Activated CD4-positive, alpha-beta memory T cell treated with anti-CD3 and anti-CD28 coated beads for 36 hours (primary cell): ENCODE measurements at regions not wholly inside any gene's neighbourhood (a gene's known extent, or its start where the extent isn't known, plus 50 kb on each side); places are given as distances from the start of the nearest gene placed in this dataset.

Source experiments
- CTCF ChIA-PET: fragments of 350-600 bp; sonication (Branson Sonifier 250); formaldehyde crosslinking; loops from one replicate; lab custom pipeline; 2021; ENCODE audit warnings: antibody characterized with exemption, inconsistent platforms; lab: Charles Lee
- POLR2A ChIA-PET: fragments of 350-600 bp; sonication (Branson Sonifier 250); formaldehyde crosslinking; loops from one replicate; lab custom pipeline; 2021; ENCODE audit warnings: antibody characterized with exemption; lab: Charles Lee
- DNase-seq: peaks from one replicate; pipeline ENCODE4 v3.0.0-alpha.2; 2020
- H3K27ac Mint-ChIP-seq: one replicate; pipeline ENCODE4 v1.8.0; 2021; ENCODE audit warnings: mixed read lengths
- H3K27me3 Mint-ChIP-seq: one replicate; pipeline ENCODE4 v1.8.0; 2021; ENCODE audit warnings: mixed read lengths
- H3K36me3 Mint-ChIP-seq: one replicate; pipeline ENCODE4 v1.8.0; 2021; ENCODE audit warnings: mixed read lengths
- H3K4me1 Mint-ChIP-seq: one replicate; pipeline ENCODE4 v1.8.0; 2021; ENCODE audit warnings: low read depth, mixed read lengths
- H3K4me3 Mint-ChIP-seq: one replicate; pipeline ENCODE4 v1.8.0; 2021; ENCODE audit warnings: mild to moderate bottlenecking, mixed read lengths
- H3K9me3 Mint-ChIP-seq: one replicate; pipeline ENCODE4 v1.8.0; 2021; ENCODE audit warnings: mixed read lengths
- intact Hi-C: fragments of 100-400 bp; cut with micrococcal nuclease; formaldehyde crosslinking; loops from one replicate; pipeline ENCODE4 v1.15.1; 2023

DNA sequence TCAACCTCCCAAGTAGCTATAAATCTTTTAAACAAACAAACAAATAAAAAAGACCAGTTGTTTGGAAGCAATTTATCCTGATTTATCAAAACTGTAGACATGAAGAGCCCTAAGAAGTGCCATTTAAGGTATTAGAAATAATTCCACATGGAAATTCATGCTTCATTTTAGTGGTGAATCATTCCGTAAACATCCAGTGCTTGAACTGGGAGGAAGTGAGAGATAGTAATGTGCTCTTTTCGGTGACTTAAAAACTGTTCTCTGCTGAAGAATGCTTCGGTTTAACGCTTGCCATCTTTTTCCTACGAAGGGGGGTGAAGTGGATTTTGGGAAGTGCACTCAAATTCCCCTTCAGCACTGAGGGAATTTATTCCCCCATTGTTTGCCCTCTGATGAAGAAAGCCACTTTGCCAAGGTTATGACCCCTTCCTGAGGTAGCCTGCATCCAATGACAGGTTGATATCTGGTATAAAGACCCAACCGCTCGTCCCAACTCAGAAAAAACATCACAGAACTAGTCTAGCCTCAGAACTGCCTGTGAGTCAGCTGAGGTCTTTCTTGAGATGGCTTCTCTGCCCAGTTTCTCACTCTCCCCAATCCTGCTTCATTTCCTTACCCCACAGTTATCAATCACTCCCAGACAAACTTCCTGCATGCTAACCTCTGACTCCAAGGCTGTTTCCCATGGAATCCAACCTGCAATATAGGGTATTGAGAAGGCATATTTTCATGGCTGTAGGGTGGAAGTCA is 244.1 kb downstream of the AEBP2 start:
- Mint-ChIP-seq H3K27ac (no peak overlapping the region), H3K27me3 (no peaks in the 10 kb centered on the region), H3K9me3 (peaks cover 19% of the 10 kb centered on the region), H3K4me3 (no peak overlapping the region), H3K4me1 (peaks cover 28% of the 10 kb centered on the region), H3K36me3 (peaks cover 6% of the 10 kb centered on the region)
- DNase-seq, result no peak
- POLR2A ChIA-PET, result no interaction called here
- intact Hi-C loops, result no loop called here
- CTCF ChIA-PET, result no interaction called here

- Mint-ChIP-seq H3K4me1 (peaks cover 6% of the 10 kb centered on the region), H3K36me3 (no peaks in the 10 kb centered on the region), H3K27ac (no peak overlapping the region), H3K27me3 (no peaks in the 10 kb centered on the region), H3K9me3 (no peaks in the 10 kb centered on the region), H3K4me3 (no peak overlapping the region)
- POLR2A ChIA-PET, result no interaction called here
- intact Hi-C loops, result no loop called here
- CTCF ChIA-PET, result interaction anchor here (0.6 kb wide), 1 partner anchor 860 kb away, joined by 3 read pairs; no protein-coding TSS in a partner anchor
- no peak for DNase-seq
These were observed 248.1 kb downstream of the AEBP2 start for GRCh38 chr12:19687371-19687770.

DNA sequence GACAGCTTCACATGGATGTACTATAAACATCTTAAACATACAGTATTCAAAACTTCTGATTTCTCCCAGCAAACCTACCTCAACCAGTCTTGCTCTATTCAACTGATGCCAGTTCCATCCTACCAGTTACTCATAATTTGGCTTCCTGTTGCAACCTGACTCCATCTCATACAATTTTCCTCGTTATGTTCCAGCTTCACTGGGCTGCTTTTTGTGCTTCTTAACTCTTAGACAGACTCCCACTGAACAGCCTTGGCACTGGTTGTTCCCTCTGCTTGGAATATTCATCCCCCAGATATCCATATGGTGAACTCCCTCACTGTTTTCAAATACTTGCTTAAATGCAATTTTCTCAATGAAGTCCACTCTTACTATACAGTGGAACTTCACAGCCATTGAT is 249.2 kb downstream of the AEBP2 start:
- ChIA-PET POLR2A (no interaction called here), CTCF (interaction anchor here (0.6 kb wide), 1 partner anchor 342 kb away, joined by 3 read pairs; no protein-coding TSS in a partner anchor)
- no peak overlapping the region for H3K4me3 Mint-ChIP-seq
- no peaks in the 10 kb centered on the region for H3K36me3 Mint-ChIP-seq
- H3K4me1 Mint-ChIP-seq, result no peaks in the 10 kb centered on the region
- H3K27me3 Mint-ChIP-seq, result no peaks in the 10 kb centered on the region
- H3K9me3 Mint-ChIP-seq, result no peaks in the 10 kb centered on the region
- H3K27ac Mint-ChIP-seq, result no peak overlapping the region
- intact Hi-C loops, result no loop called here
- no peak for DNase-seq

DNA sequence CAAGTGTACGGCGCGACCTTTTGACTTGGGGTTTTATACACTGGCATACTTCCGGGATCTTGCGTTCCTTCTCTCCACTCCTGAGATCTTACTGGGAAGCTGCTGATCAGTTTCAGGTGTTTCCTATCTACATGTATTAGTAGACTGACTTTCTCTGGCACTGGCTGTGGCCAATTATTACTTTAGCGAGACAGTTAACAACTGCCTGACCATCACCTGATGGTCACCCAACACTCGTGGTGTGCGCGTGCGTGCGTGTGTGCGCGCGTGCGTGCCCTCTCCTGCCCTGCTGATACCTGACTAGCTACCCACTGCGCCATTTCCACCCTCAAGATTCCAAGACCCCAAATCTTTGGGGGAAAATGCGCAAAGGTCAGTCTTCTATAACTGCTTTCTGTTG is 249.9 kb downstream of the AEBP2 start:
- DNase-seq, result no peak
- Mint-ChIP-seq H3K27me3 (no peaks in the 10 kb centered on the region), H3K4me3 (no peak overlapping the region), H3K27ac (no peak overlapping the region), H3K9me3 (no peaks in the 10 kb centered on the region), H3K4me1 (no peaks in the 10 kb centered on the region), H3K36me3 (no peaks in the 10 kb centered on the region)
- ChIA-PET CTCF (no interaction called here), POLR2A (no interaction called here)
- intact Hi-C loops, result no loop called here

DNA sequence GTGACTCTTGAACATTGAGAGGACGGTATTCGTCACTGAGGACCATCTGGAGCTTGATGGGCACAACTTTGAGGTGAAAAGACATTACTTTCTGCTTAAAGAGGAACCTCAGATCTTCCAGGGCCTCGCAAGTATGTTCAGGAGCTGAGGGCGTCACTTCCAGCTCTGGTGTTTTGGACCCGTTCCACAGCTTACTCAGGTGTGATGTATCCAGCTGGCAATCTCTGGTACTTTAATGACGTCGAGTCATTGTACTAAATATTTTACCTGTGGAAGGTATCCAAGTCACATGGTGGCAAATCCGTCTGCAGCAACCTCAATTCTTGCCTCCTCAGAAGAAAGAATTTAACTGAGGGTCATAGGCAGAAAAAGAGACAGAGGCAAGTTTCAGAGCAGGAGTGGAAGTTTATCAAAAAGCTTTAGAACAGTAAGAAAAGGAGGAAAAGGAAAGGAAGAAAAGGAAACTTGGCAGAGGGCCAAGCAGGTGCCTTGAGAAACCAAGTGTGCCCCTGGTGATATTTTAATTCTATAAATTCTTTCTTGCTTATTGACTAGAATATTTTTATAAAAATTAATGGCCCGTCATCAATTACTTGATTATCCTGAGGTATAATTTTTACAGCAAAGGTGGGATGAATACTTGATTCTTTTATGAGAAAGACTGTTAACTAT is 250.6 kb downstream of the AEBP2 start:
- H3K9me3 Mint-ChIP-seq, result no peaks in the 10 kb centered on the region
- ChIA-PET CTCF (no interaction called here), POLR2A (no interaction called here)
- intact Hi-C loops, result no loop called here
- H3K27me3 Mint-ChIP-seq, result no peaks in the 10 kb centered on the region
- no peaks in the 10 kb centered on the region for H3K36me3 Mint-ChIP-seq
- no peak for DNase-seq
- H3K27ac Mint-ChIP-seq, result no peak overlapping the region
- no peak overlapping the region for H3K4me3 Mint-ChIP-seq
- H3K4me1 Mint-ChIP-seq, result peaks cover 5% of the 10 kb centered on the region

GRCh38 chr12:19692091-19692490 is 252.8 kb downstream of the AEBP2 start:
- DNase-seq, result no peak
- H3K27me3 Mint-ChIP-seq, result no peaks in the 10 kb centered on the region
- peaks cover 16% of the 10 kb centered on the region for H3K4me1 Mint-ChIP-seq
- H3K9me3 Mint-ChIP-seq, result no peaks in the 10 kb centered on the region
- ChIA-PET POLR2A (no interaction called here), CTCF (no interaction called here)
- intact Hi-C loops, result no loop called here
- no peaks in the 10 kb centered on the region for H3K36me3 Mint-ChIP-seq
- H3K27ac Mint-ChIP-seq, result no peak overlapping the region
- no peak overlapping the region for H3K4me3 Mint-ChIP-seq

DNA sequence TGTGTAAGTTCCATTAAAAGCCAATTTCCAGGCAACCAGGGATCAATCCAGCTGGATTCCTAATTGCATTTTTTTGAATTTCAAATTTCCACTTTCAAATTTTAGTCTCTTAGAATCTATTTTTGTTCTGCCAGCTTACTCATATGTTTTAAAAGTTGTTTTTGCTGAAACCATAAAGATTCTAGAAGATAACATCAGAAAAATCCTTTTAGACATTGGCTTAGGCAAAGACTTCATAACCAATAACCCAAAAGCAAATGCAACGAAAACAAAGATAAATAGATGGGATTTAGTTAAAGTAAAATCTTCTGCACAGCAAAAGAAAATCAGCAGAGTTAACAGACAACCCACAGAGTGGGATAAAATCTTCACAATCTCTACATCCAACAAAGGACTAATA is 253.3 kb downstream of the AEBP2 start:
- intact Hi-C loops, result no loop called here
- Mint-ChIP-seq H3K4me1 (peaks cover 16% of the 10 kb centered on the region), H3K27ac (no peak overlapping the region), H3K36me3 (no peaks in the 10 kb centered on the region), H3K27me3 (no peaks in the 10 kb centered on the region), H3K4me3 (no peak overlapping the region), H3K9me3 (no peaks in the 10 kb centered on the region)
- CTCF ChIA-PET, result no interaction called here
- DNase-seq, result no peak
- POLR2A ChIA-PET, result no interaction called here

DNA sequence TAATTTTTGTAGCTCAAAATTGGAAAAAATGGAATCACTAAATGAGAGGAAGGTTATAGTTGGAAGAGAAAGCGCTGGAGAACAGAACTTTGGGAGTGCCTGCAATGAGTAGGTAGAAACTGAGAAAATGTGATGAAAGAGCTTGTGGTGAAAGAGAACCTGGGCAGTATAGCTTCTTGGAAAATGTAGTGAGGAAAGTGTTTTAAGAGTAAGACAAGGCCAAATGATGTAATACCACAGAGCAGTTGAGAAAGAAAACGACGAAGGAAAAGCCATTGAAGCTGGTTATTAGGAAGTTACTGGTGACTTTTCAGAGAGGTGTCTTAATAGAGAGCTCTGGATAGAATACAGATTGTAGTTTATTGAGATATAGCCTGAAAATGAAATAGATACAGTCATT is 255.3 kb downstream of the AEBP2 start:
- Mint-ChIP-seq H3K27me3 (no peaks in the 10 kb centered on the region), H3K9me3 (no peaks in the 10 kb centered on the region), H3K4me1 (peaks cover 16% of the 10 kb centered on the region), H3K27ac (no peak overlapping the region), H3K36me3 (no peaks in the 10 kb centered on the region), H3K4me3 (no peak overlapping the region)
- POLR2A ChIA-PET, result interaction anchor here (1.3 kb wide), 1 partner anchor 19 kb away, joined by 4 read pairs; no protein-coding TSS in a partner anchor
- DNase-seq, result no peak
- intact Hi-C loops, result loop anchor here (2.0 kb wide), 1 partner anchor 20 kb away; no protein-coding TSS in a partner anchor
- CTCF ChIA-PET, result no interaction called here

DNA sequence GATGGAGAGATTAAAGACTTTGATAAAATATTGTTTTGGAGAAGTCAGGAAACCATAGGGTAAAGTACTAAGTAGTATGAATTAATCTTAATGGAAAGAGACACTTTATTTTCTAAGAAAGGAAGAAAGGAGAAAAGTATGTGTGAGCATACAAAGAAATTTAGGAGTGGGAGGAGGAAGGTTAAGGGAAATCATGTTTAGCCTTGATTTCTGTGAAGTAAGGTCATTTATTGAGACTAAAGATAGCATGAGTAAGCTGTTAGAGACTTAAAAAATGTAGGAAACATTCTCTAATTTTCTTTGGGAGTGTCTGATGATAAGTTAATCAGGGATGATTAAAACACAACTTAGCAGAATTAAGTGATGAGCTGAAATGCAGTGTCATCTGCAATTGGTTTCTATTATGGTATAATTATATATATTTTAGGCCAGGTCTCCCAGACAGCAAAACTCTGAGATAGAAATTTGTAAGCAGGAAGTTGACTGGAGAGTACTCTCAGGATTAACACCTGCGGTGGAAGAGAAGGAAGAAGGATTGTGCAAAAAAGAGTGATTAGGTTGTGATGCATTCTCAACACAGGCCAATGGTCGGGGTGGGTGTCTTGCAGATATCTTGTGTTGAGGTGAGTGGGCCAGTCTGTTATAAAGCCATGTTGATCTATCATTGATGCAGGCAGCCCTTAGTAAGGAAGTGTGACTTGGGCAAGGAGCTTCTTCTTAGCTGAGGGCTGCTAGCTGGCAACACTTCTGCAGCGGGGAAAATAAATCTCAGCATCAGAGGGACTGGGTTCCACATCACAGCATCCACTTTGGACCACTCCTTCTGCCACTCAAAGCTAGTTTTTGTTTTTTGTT is 256.2 kb downstream of the AEBP2 start:
- no peaks in the 10 kb centered on the region for H3K27me3 Mint-ChIP-seq
- H3K27ac Mint-ChIP-seq, result no peak overlapping the region
- no peaks in the 10 kb centered on the region for H3K9me3 Mint-ChIP-seq
- no peak overlapping the region for H3K4me3 Mint-ChIP-seq
- ChIA-PET CTCF (no interaction called here), POLR2A (interaction anchor here (0.6 to 1.3 kb wide), 3 partner anchors 16 to 199 kb away, joined by 3 to 4 read pairs (median 3); no protein-coding TSS in a partner anchor)
- peaks cover 16% of the 10 kb centered on the region for H3K4me1 Mint-ChIP-seq
- intact Hi-C loops, result loop anchor here (2.0 kb wide), 1 partner anchor 21 kb away; no protein-coding TSS in a partner anchor
- H3K36me3 Mint-ChIP-seq, result no peaks in the 10 kb centered on the region
- no peak for DNase-seq

GRCh38 chr12:19700969-19701368 is 261.7 kb downstream of the AEBP2 start:
- ChIA-PET CTCF (no interaction called here), POLR2A (no interaction called here)
- DNase-seq, result no peak
- H3K9me3 Mint-ChIP-seq, result peaks cover 40% of the 10 kb centered on the region
- H3K36me3 Mint-ChIP-seq, result peaks cover 2% of the 10 kb centered on the region
- intact Hi-C loops, result no loop called here
- no peak overlapping the region for H3K4me3 Mint-ChIP-seq
- H3K27me3 Mint-ChIP-seq, result no peaks in the 10 kb centered on the region
- H3K27ac Mint-ChIP-seq, result no peak overlapping the region
- peaks cover 3% of the 10 kb centered on the region for H3K4me1 Mint-ChIP-seq

- H3K9me3 Mint-ChIP-seq, result peaks cover 65% of the 10 kb centered on the region
These were observed 265.7 kb downstream of the AEBP2 start for GRCh38 chr12:19704966-19705365.

GRCh38 chr12:19706936-19707335 is 267.6 kb downstream of the AEBP2 start:
- ChIA-PET POLR2A (no interaction called here), CTCF (no interaction called here)
- DNase-seq, result no peak
- Mint-ChIP-seq H3K27ac (no peak overlapping the region), H3K4me3 (no peak overlapping the region), H3K27me3 (no peaks in the 10 kb centered on the region), H3K9me3 (peaks cover 60% of the 10 kb centered on the region), H3K36me3 (peaks cover 2% of the 10 kb centered on the region), H3K4me1 (no peaks in the 10 kb centered on the region)
- intact Hi-C loops, result no loop called here

More at GRCh38 chr12:19704966-19705365, 265.7 kb downstream of the AEBP2 start:
- ChIA-PET POLR2A (no interaction called here), CTCF (no interaction called here)
- no peak overlapping the region for H3K4me3 Mint-ChIP-seq
- H3K27me3 Mint-ChIP-seq, result no peaks in the 10 kb centered on the region
- H3K36me3 Mint-ChIP-seq, result peaks cover 2% of the 10 kb centered on the region
- intact Hi-C loops, result no loop called here
- no peaks in the 10 kb centered on the region for H3K4me1 Mint-ChIP-seq
- no peak overlapping the region for H3K27ac Mint-ChIP-seq
- no peak for DNase-seq
